GM23338 (cell line): ENCODE measurements at regions not wholly inside any gene's neighbourhood (a gene's known extent, or its start where the extent isn't known, plus 50 kb on each side); places are given as distances from the start of the nearest gene placed in this dataset.
A peak's percentile ranks its signal among the peaks of the same experiment; 100 is the strongest.

Experiments used
- ATAC-seq: fragments of 200-7000 bp; cut with Tn5 transposase; 3 replicates; pipeline ENCODE4 v1.9.1; 2020
- DNase-seq: peaks from one replicate; pipeline ENCODE4 v3.0.0-alpha.2; 2015; ENCODE audit warnings: low spot score
- H2AFZ ChIP-seq: fragments of 200-600 bp; sonication (generic); 2 replicates; pipeline ENCODE4 v1.8.0; 2016; ENCODE audit warnings: antibody characterized with exemption, mild to moderate bottlenecking, moderate library complexity
- H3F3A ChIP-seq: fragments of 200-600 bp; sonication (generic); replicated peaks from 2 replicates; pipeline ENCODE4 v1.8.0; 2017; ENCODE audit warnings: antibody characterized with exemption, mixed run types, low read depth
- H3K27ac ChIP-seq: fragments of 200-600 bp; sonication (generic); 2 replicates; pipeline ENCODE4 v1.6.1; 2016; ENCODE audit warnings: low read depth
- H3K27me3 ChIP-seq: fragments of 200-600 bp; sonication (generic); 2 replicates; pipeline ENCODE4 v1.8.0; 2016; ENCODE audit warnings: mild to moderate bottlenecking, mixed run types, moderate library complexity; ENCODE audit not compliant: insufficient read depth
- H3K36me3 ChIP-seq: fragments of 200-600 bp; sonication (generic); 2 replicates; pipeline ENCODE4 v1.8.0; 2016; ENCODE audit warnings: mild to moderate bottlenecking; ENCODE audit not compliant: insufficient read depth
- H3K4me1 ChIP-seq: fragments of 200-600 bp; sonication (generic); 2 replicates; pipeline ENCODE4 v1.8.0; 2016; ENCODE audit warnings: mild to moderate bottlenecking, moderate library complexity; ENCODE audit not compliant: insufficient read depth
- H3K4me2 ChIP-seq: fragments of 200-600 bp; sonication (generic); 2 replicates; pipeline ENCODE4 v1.7.1; 2017; ENCODE audit warnings: mixed run types
- H3K4me3 ChIP-seq: fragments of 200-600 bp; sonication (generic); 2 replicates; pipeline ENCODE4 v1.6.1; 2016; ENCODE audit warnings: mixed run types
- H3K79me2 ChIP-seq: fragments of 200-600 bp; sonication (generic); replicated peaks from 2 replicates; pipeline ENCODE4 v1.8.0; 2017; ENCODE audit warnings: mild to moderate bottlenecking; ENCODE audit not compliant: insufficient read depth
- H3K9me2 ChIP-seq: fragments of 200-600 bp; sonication (generic); 2 replicates; pipeline ENCODE4 v1.8.0; 2017; ENCODE audit not compliant: insufficient read depth
- H4K20me1 ChIP-seq: fragments of 200-600 bp; sonication (generic); replicated peaks from 2 replicates; pipeline ENCODE4 v1.8.0; 2017; ENCODE audit warnings: mild to moderate bottlenecking; ENCODE audit not compliant: insufficient read depth
- H3K27ac Mint-ChIP-seq: 2 replicates; pipeline ENCODE4 v1.8.0; 2020; ENCODE audit warnings: inconsistent platforms, mild to moderate bottlenecking, moderate library complexity, mixed read lengths
- H3K27me3 Mint-ChIP-seq: 3 replicates; pipeline ENCODE4 v1.8.0; 2022; ENCODE audit warnings: low read depth, mild to moderate bottlenecking, moderate library complexity, mixed read lengths, inconsistent platforms; ENCODE audit not compliant: insufficient read depth, poor library complexity
- H3K36me3 Mint-ChIP-seq: 3 replicates; pipeline ENCODE4 v1.8.0; 2021; ENCODE audit warnings: low read depth, mild to moderate bottlenecking, inconsistent platforms, moderate library complexity, mixed read lengths
- H3K4me1 Mint-ChIP-seq: 3 replicates; pipeline ENCODE4 v1.8.0; 2020; ENCODE audit warnings: mild to moderate bottlenecking, inconsistent platforms, mixed read lengths
- H3K4me3 Mint-ChIP-seq: 3 replicates; pipeline ENCODE4 v1.8.0; 2021; ENCODE audit warnings: moderate library complexity, mild to moderate bottlenecking, inconsistent platforms, mixed read lengths
- H3K9me3 Mint-ChIP-seq: 3 replicates; pipeline ENCODE4 v1.8.0; 2020; ENCODE audit warnings: moderate library complexity, mild to moderate bottlenecking, inconsistent platforms, mixed read lengths
- EZH2phosphoT487 ChIP-seq: fragments of 200-600 bp; sonication (generic); IDR thresholded peaks from one replicate; pipeline ENCODE4 v1.8.1; 2018; ENCODE audit warnings: antibody characterized with exemption; ENCODE audit not compliant: unreplicated experiment
- JUNB ChIP-seq: IDR thresholded peaks from one replicate; pipeline ENCODE4 v1.6.1; 2016; ENCODE audit warnings: antibody characterized with exemption; ENCODE audit not compliant: unreplicated experiment
- NANOG ChIP-seq: IDR thresholded peaks from 2 replicates; pipeline ENCODE4 v1.6.1; 2016; ENCODE audit warnings: antibody characterized with exemption, borderline replicate concordance
- POLR2AphosphoS5 ChIP-seq: IDR thresholded peaks from 2 replicates; pipeline ENCODE4 v1.6.1; 2016; ENCODE audit warnings: antibody characterized with exemption, low read depth
- STAT1 ChIP-seq: IDR thresholded peaks from one replicate; pipeline ENCODE4 v1.6.1; 2016; ENCODE audit warnings: antibody characterized with exemption; ENCODE audit not compliant: unreplicated experiment
- ZNF114 ChIP-seq: fragments of 250-450 bp; sonication (Bioruptor Pico); IDR thresholded peaks from 2 replicates; pipeline ENCODE4 v1.5.0; 2020; ENCODE audit warnings: mild to moderate bottlenecking, moderate library complexity
- ZNF331 ChIP-seq: fragments of 250-450 bp; sonication (Bioruptor Pico); IDR thresholded peaks from 2 replicates; pipeline ENCODE4 v1.5.0; 2020; ENCODE audit warnings: low read depth, mild to moderate bottlenecking, moderate library complexity
- TF ChIP-seq, protein P1 (sequence below), 2 experiments: fragments of 200-600 bp in 1 of 2; sonication (generic) in 1 of 2; conservative IDR thresholded peaks; 2 replicates each; pipeline versions ENCODE4 v1.5.1 to v1.6.1; 2016 to 2017; ENCODE audit warnings: antibody characterized with exemption in 2 of 2, low read depth in 2 of 2, mild to moderate bottlenecking in 2 of 2, moderate library complexity in 1 of 2
- TF ChIP-seq, protein P2 (sequence below): fragments of 250-450 bp; sonication (Bioruptor Pico); IDR thresholded peaks from 2 replicates; pipeline ENCODE4 v1.5.0; 2020; ENCODE audit warnings: mild to moderate bottlenecking, moderate library complexity
- TF ChIP-seq, protein P3 (sequence below): IDR thresholded peaks from one replicate; pipeline ENCODE4 v1.6.1; 2018; ENCODE audit warnings: antibody characterized with exemption; ENCODE audit not compliant: unreplicated experiment

DNA sequence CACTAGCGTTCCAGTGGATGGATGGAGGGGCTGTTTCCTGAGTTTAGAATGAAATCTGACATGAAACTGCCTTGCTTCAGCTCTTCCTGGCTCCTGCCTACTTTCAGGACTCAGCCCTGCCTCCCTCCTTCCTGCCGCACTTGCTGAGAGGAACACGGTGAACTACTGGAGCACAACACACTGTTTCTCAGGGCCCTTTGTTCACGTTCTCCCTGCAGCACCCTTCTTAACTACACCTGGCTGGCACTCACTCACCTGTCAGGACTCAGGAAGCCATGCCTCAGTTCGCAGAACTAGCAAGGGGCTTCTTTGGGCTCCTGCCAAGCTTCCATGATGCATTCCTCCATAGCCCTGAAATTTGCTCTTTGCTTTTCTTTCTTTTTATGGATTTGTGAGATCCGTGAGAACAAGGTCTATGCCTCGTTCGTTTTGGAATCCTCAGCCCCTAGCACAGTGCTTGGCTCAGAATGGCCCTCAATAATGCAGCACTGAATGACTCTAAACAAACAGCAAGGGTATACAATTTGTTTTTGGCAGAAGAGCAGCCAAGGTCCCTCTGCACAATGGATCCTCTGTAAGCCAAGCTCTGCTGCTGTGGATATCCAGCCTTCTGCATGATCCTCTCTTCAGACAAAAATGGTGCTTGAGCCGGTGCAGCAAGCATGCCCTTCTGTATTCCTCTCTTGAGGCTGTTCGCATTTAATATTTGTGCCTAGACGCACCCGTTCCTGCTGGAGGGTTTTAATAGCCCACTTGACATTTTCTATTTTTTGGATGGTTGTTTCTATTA lies 357.0 kb downstream of the TSN start:
- no peak overlapping the region for H3K27ac ChIP-seq
- H3K9me2 ChIP-seq = peaks cover 7% of the 10 kb centered on the region
- no peaks in the 10 kb centered on the region for H4K20me1 ChIP-seq
- TF ChIP-seq ZNF114 (no peak), JUNB (no peak), STAT1 (no peak), ZNF331 (no peak), POLR2AphosphoS5 (no peak)
- TF ChIP-seq, protein P1, sequence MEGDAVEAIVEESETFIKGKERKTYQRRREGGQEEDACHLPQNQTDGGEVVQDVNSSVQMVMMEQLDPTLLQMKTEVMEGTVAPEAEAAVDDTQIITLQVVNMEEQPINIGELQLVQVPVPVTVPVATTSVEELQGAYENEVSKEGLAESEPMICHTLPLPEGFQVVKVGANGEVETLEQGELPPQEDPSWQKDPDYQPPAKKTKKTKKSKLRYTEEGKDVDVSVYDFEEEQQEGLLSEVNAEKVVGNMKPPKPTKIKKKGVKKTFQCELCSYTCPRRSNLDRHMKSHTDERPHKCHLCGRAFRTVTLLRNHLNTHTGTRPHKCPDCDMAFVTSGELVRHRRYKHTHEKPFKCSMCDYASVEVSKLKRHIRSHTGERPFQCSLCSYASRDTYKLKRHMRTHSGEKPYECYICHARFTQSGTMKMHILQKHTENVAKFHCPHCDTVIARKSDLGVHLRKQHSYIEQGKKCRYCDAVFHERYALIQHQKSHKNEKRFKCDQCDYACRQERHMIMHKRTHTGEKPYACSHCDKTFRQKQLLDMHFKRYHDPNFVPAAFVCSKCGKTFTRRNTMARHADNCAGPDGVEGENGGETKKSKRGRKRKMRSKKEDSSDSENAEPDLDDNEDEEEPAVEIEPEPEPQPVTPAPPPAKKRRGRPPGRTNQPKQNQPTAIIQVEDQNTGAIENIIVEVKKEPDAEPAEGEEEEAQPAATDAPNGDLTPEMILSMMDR (conservative IDR thresholded peaks at IDR 0.05; ENCODE audit: low read depth in 2 of 2) = no peak
- ATAC-seq = no peak
- no peak overlapping the region for H3K4me3 Mint-ChIP-seq
- no peak overlapping the region; the same call in 1 of the 2 replicates for H3K27ac Mint-ChIP-seq
- H3K4me3 ChIP-seq = no peak overlapping the region
- no peaks in the 10 kb centered on the region for H3K27me3 ChIP-seq
- H3F3A ChIP-seq = no peaks in the 10 kb centered on the region
- no peak overlapping the region for H3K4me2 ChIP-seq
- H3K9me3 Mint-ChIP-seq = no peaks in the 10 kb centered on the region
- no peaks in the 10 kb centered on the region; the same call in 2 of the 3 replicates for H3K36me3 Mint-ChIP-seq
- no peaks in the 10 kb centered on the region for H3K4me1 ChIP-seq
- H2AFZ ChIP-seq = 0 out of 2 replicates have a peak overlapping the region, but pooled peaks have one; percentile 72
- no peaks in the 10 kb centered on the region for H3K27me3 Mint-ChIP-seq
- DNase-seq = no peak
- H3K79me2 ChIP-seq = no peaks in the 10 kb centered on the region
- H3K4me1 Mint-ChIP-seq = peaks cover 4% of the 10 kb centered on the region
- H3K36me3 ChIP-seq = no peaks in the 10 kb centered on the region

DNA sequence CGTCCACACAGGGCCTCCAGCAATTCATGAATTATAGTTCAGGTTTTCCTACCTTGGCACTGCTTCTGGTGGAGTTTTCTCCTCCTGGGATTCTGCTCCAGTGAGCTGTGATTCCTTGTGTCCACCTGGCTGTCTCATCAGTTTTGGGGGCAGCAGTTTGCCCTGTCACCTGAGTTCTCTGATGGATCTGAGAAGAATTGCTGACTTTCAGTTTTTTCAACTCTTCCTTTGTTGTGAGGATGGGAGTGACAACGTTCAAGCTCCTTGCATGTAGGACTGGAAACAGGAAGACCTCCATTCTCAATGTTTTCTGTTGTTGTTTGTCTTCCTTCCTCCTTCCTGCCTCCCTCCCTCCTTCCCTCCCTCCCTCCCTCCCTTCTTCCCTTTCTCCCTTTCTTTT lies 359.0 kb downstream of the TSN start:
- no peak overlapping the region for H3K27ac Mint-ChIP-seq
- H4K20me1 ChIP-seq = no peaks in the 10 kb centered on the region
- ATAC-seq (no peak), DNase-seq (no peak)
- no peaks in the 10 kb centered on the region for H3F3A ChIP-seq
- no peak overlapping the region for H3K4me3 Mint-ChIP-seq
- H3K27me3 ChIP-seq = no peaks in the 10 kb centered on the region
- peaks cover 2% of the 10 kb centered on the region; the same call in 2 of the 3 replicates for H3K9me3 Mint-ChIP-seq
- peaks cover under 1% of the 10 kb centered on the region for H3K9me2 ChIP-seq
- no peaks in the 10 kb centered on the region for H3K27me3 Mint-ChIP-seq
- no peak overlapping the region for H3K27ac ChIP-seq
- H3K36me3 ChIP-seq = no peaks in the 10 kb centered on the region
- peaks cover 4% of the 10 kb centered on the region for H3K4me1 Mint-ChIP-seq
- H3K36me3 Mint-ChIP-seq = no peaks in the 10 kb centered on the region; the same call in 2 of the 3 replicates
- no peak overlapping the region for H3K4me2 ChIP-seq
- no peaks in the 10 kb centered on the region for H3K79me2 ChIP-seq
- H2AFZ ChIP-seq = peak overlapping the region; percentile 95
- H3K4me1 ChIP-seq = no peaks in the 10 kb centered on the region
- no peak overlapping the region for H3K4me3 ChIP-seq
- TF ChIP-seq, protein P2, sequence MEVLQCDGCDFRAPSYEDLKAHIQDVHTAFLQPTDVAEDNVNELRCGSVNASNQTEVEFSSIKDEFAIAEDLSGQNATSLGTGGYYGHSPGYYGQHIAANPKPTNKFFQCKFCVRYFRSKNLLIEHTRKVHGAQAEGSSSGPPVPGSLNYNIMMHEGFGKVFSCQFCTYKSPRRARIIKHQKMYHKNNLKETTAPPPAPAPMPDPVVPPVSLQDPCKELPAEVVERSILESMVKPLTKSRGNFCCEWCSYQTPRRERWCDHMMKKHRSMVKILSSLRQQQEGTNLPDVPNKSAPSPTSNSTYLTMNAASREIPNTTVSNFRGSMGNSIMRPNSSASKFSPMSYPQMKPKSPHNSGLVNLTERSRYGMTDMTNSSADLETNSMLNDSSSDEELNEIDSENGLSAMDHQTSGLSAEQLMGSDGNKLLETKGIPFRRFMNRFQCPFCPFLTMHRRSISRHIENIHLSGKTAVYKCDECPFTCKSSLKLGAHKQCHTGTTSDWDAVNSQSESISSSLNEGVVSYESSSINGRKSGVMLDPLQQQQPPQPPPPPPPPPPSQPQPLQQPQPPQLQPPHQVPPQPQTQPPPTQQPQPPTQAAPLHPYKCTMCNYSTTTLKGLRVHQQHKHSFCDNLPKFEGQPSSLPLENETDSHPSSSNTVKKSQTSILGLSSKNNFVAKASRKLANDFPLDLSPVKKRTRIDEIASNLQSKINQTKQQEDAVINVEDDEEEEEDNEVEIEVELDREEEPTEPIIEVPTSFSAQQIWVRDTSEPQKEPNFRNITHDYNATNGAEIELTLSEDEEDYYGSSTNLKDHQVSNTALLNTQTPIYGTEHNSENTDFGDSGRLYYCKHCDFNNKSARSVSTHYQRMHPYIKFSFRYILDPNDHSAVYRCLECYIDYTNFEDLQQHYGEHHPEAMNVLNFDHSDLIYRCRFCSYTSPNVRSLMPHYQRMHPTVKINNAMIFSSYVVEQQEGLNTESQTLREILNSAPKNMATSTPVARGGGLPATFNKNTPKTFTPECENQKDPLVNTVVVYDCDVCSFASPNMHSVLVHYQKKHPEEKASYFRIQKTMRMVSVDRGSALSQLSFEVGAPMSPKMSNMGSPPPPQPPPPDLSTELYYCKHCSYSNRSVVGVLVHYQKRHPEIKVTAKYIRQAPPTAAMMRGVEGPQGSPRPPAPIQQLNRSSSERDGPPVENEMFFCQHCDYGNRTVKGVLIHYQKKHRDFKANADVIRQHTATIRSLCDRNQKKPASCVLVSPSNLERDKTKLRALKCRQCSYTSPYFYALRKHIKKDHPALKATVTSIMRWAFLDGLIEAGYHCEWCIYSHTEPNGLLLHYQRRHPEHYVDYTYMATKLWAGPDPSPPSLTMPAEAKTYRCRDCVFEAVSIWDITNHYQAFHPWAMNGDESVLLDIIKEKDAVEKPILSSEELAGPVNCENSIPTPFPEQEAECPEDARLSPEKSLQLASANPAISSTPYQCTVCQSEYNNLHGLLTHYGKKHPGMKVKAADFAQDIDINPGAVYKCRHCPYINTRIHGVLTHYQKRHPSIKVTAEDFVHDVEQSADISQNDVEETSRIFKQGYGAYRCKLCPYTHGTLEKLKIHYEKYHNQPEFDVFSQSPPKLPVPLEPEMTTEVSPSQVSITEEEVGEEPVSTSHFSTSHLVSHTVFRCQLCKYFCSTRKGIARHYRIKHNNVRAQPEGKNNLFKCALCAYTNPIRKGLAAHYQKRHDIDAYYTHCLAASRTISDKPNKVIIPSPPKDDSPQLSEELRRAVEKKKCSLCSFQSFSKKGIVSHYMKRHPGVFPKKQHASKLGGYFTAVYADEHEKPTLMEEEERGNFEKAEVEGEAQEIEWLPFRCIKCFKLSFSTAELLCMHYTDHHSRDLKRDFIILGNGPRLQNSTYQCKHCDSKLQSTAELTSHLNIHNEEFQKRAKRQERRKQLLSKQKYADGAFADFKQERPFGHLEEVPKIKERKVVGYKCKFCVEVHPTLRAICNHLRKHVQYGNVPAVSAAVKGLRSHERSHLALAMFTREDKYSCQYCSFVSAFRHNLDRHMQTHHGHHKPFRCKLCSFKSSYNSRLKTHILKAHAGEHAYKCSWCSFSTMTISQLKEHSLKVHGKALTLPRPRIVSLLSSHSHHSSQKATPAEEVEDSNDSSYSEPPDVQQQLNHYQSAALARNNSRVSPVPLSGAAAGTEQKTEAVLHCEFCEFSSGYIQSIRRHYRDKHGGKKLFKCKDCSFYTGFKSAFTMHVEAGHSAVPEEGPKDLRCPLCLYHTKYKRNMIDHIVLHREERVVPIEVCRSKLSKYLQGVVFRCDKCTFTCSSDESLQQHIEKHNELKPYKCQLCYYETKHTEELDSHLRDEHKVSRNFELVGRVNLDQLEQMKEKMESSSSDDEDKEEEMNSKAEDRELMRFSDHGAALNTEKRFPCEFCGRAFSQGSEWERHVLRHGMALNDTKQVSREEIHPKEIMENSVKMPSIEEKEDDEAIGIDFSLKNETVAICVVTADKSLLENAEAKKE = no peak
- no peak for TF ChIP-seq NANOG
- TF ChIP-seq ZNF331 = no peak
- TF ChIP-seq JUNB = no peak
- TF ChIP-seq POLR2AphosphoS5 = no peak
- TF ChIP-seq EZH2phosphoT487 = no peak
- TF ChIP-seq, protein P3, sequence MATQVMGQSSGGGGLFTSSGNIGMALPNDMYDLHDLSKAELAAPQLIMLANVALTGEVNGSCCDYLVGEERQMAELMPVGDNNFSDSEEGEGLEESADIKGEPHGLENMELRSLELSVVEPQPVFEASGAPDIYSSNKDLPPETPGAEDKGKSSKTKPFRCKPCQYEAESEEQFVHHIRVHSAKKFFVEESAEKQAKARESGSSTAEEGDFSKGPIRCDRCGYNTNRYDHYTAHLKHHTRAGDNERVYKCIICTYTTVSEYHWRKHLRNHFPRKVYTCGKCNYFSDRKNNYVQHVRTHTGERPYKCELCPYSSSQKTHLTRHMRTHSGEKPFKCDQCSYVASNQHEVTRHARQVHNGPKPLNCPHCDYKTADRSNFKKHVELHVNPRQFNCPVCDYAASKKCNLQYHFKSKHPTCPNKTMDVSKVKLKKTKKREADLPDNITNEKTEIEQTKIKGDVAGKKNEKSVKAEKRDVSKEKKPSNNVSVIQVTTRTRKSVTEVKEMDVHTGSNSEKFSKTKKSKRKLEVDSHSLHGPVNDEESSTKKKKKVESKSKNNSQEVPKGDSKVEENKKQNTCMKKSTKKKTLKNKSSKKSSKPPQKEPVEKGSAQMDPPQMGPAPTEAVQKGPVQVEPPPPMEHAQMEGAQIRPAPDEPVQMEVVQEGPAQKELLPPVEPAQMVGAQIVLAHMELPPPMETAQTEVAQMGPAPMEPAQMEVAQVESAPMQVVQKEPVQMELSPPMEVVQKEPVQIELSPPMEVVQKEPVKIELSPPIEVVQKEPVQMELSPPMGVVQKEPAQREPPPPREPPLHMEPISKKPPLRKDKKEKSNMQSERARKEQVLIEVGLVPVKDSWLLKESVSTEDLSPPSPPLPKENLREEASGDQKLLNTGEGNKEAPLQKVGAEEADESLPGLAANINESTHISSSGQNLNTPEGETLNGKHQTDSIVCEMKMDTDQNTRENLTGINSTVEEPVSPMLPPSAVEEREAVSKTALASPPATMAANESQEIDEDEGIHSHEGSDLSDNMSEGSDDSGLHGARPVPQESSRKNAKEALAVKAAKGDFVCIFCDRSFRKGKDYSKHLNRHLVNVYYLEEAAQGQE = no peak
